GDM1 (cell line): ENCODE measurements at regions not wholly inside any gene's neighbourhood (a gene's known extent, or its start where the extent isn't known, plus 50 kb on each side); places are given as distances from the start of the nearest gene placed in this dataset.
"Not testable (repeated sequence)": the region's sequence is repeated elsewhere in the genome, so short reads cannot be mapped to it uniquely, and the experiment has no call there.

Source experiments
- DNase-seq: peaks from one replicate; lab custom pipeline; 2025; lab: John Stamatoyannopoulos, UW

GRCh38 chr6:135722190-135722589 is 129.3 kb upstream of the PDE7B start:
- no peak for DNase-seq

- no peak for DNase-seq
These were observed 128.8 kb upstream of the PDE7B start for GRCh38 chr6:135722679-135723078.

- no peak for DNase-seq
These were observed 122.9 kb upstream of the PDE7B start for GRCh38 chr6:135728589-135728988.

GRCh38 chr6:135731116-135731515 is 120.4 kb upstream of the PDE7B start:
- DNase-seq = no peak

GRCh38 chr6:135736351-135736750 is 115.2 kb upstream of the PDE7B start:
- DNase-seq = not testable (repeated sequence)

- DNase-seq = no peak
These were observed 112.9 kb upstream of the PDE7B start for GRCh38 chr6:135738636-135739035.

GRCh38 chr6:135739288-135739687 is 112.2 kb upstream of the PDE7B start:
- no peak for DNase-seq

GRCh38 chr6:135740580-135740979 is 110.9 kb upstream of the PDE7B start:
- no peak for DNase-seq

GRCh38 chr6:135743476-135743875 is 108.0 kb upstream of the PDE7B start:
- no peak for DNase-seq

GRCh38 chr6:135748189-135748588 is 103.3 kb upstream of the PDE7B start:
- no peak for DNase-seq

- DNase-seq = no peak
These were observed 101.4 kb upstream of the PDE7B start for GRCh38 chr6:135750081-135750480.

GRCh38 chr6:135753196-135753595 is 98.3 kb upstream of the PDE7B start:
- DNase-seq = no peak

- no peak for DNase-seq
These were observed 91.7 kb upstream of the PDE7B start for GRCh38 chr6:135759831-135760230.

GRCh38 chr6:135774006-135774405 is 77.5 kb upstream of the PDE7B start:
- no peak for DNase-seq

- DNase-seq = no peak
These were observed 72.3 kb upstream of the PDE7B start for GRCh38 chr6:135779213-135779612.

GRCh38 chr6:135780326-135780725 is 71.2 kb upstream of the PDE7B start:
- DNase-seq = no peak

GRCh38 chr6:135782546-135782945 is 69.0 kb upstream of the PDE7B start:
- DNase-seq = no peak

- DNase-seq = no peak
These were observed 67.0 kb upstream of the PDE7B start for GRCh38 chr6:135784507-135784906.

GRCh38 chr6:135789375-135790050 is 62.0 kb upstream of the PDE7B start:
- DNase-seq = no peak

- no peak for DNase-seq
These were observed 60.1 kb upstream of the PDE7B start for GRCh38 chr6:135791441-135791840.

- no peak for DNase-seq
These were observed 54.7 kb upstream of the PDE7B start for GRCh38 chr6:135796643-135797305.

- DNase-seq = no peak
These were observed 54.1 kb upstream of the PDE7B start for GRCh38 chr6:135797361-135797760.

GRCh38 chr6:135798751-135799515 is 52.6 kb upstream of the PDE7B start:
- DNase-seq = no peak
